ENCODE measurements at regions not wholly inside any gene's neighbourhood (a gene's known extent, or its start where the extent isn't known, plus 50 kb on each side); places are given as distances from the start of the nearest gene placed in this dataset.

DNA sequence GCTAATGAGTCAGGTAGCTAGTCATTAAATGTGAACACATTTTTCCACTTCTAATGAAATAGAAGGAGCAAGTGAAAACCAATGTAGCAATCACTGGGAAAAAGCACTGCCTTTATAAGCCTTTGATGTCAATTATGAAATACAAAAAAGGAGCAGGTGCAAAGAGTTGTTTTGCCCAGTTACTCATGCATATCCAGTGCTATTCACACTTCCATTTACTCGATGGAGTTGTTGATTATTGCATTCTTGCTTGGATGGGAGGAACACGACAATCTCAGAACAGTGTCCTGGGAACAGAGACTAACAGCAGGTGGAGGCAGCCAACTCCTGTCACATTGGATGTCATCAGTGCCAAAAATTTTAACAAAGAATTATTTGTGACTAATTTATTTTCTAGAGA is 372.5 kb downstream of the CBLN2 start:
- Histone ChIP-seq H3K36me3 (no peaks in the 10 kb centered on the region), H3K27ac (no peak overlapping the region), H3K4me3 (no peak overlapping the region), H3K9me3 (no peaks in the 10 kb centered on the region), H3K4me1 (no peaks in the 10 kb centered on the region), H3K27me3 (no peaks in the 10 kb centered on the region)
- DNase-seq: no peak
- no peak for TF ChIP-seq POLR2A (IDR thresholded peaks at IDR 0.05)
- TF ChIP-seq, protein P1, sequence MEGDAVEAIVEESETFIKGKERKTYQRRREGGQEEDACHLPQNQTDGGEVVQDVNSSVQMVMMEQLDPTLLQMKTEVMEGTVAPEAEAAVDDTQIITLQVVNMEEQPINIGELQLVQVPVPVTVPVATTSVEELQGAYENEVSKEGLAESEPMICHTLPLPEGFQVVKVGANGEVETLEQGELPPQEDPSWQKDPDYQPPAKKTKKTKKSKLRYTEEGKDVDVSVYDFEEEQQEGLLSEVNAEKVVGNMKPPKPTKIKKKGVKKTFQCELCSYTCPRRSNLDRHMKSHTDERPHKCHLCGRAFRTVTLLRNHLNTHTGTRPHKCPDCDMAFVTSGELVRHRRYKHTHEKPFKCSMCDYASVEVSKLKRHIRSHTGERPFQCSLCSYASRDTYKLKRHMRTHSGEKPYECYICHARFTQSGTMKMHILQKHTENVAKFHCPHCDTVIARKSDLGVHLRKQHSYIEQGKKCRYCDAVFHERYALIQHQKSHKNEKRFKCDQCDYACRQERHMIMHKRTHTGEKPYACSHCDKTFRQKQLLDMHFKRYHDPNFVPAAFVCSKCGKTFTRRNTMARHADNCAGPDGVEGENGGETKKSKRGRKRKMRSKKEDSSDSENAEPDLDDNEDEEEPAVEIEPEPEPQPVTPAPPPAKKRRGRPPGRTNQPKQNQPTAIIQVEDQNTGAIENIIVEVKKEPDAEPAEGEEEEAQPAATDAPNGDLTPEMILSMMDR (IDR thresholded peaks at IDR 0.05): no peak
- intact Hi-C loops (cut with DNase I; ENCODE audit: low total_unique reads): no loop called here

DNA sequence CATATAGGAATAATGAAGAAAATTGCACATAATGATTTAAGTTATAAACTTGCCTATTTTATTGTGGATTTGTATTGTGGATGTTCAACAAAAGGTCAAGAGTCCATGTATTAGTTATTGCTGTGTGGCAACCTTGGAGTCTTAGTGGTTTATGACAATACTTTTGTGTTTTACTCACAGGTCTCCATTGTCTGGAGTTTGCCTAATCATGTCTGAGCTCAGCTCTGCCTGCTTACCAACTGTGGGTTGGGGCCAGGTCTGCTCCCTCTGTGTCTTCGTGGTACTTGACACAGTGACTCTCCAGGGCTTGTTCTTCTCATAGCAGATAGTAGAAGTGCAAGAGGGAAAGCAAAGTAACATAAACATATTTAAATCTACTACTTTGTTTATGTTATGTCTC is 382.5 kb downstream of the CBLN2 start:
- no peak for DNase-seq

DNA sequence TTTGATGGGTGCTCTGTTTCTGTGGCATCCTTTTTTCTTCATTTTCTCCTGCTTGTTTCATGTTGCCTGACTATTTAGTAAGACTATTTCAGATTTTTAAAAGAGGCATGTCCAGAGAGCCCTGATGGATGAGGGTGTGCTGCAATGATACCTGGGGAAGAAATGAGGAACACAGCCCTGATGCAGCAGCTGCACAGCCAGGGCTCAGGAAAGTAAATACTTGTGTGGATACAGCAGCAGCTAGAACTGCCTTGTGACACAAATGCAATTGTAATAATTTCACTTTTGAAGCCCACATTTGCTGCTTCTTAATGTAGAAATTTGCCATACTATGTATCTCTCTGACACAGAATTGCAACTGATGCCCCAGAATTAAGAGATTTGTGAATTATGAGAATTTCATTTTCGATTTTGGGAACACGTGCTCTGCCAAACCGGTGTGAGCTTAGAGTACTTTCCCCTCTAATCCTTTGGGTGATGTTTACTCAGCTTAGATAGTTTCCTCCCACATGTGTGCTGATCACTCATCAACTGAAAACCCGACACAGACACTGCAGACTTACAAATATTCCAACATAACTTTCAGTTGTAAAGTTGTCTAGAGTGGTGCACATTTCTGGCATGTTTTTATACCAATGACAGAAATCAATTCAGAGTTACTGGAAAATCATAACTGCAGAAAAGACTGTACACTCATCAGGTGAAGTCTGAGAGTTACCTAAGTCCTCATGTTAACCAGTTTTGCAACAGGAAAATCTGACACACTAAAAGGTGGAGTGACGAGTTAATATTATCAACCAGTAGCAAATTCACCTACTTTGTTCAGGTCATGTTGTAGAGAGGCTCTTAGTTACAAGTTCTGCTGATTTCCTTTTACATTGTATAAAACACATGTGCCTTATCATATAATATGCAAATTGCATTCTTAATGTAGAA is 383.4 kb downstream of the CBLN2 start:
- no peak overlapping the region for H3K4me3 ChIP-seq

More for the DNA sequence above, 382.5 kb downstream of the CBLN2 start:
- H3K27ac ChIP-seq: no peak overlapping the region
- no peak overlapping the region for H3K4me3 ChIP-seq
- no peaks in the 10 kb centered on the region for H3K27me3 ChIP-seq
- no peaks in the 10 kb centered on the region for H3K9me3 ChIP-seq
- intact Hi-C loops (cut with DNase I; ENCODE audit: low total_unique reads): no loop called here
- no peaks in the 10 kb centered on the region for H3K4me1 ChIP-seq
- no peak for TF ChIP-seq POLR2A (IDR thresholded peaks at IDR 0.05)
- TF ChIP-seq, protein P1 (IDR thresholded peaks at IDR 0.05): no peak
- no peaks in the 10 kb centered on the region for H3K36me3 ChIP-seq

DNA sequence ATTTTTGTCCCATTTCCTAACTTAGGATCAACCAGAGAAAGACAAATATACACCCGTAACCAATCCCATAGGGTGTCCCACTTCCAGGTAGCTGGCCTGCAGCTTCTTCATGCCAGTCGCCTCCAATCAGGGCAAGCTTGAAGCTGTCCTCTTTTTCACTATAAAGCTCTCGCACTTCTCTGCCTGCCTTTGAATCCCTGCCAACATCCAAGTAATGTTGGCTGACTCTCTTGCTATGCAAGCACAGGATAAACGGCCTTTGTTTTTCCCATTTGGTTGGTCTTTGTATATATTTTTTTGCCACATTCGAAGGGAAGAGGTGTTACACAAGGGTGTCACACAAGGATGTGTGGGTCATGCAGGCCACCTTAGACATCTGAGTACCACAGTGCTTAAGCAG is 388.8 kb downstream of the CBLN2 start:
- H3K27ac ChIP-seq: no peak overlapping the region
- no peaks in the 10 kb centered on the region for H3K9me3 ChIP-seq
- no peak overlapping the region for H3K4me3 ChIP-seq
- TF ChIP-seq, protein P1 (IDR thresholded peaks at IDR 0.05): no peak
- TF ChIP-seq POLR2A (IDR thresholded peaks at IDR 0.05): no peak
- no peaks in the 10 kb centered on the region for H3K4me1 ChIP-seq
- H3K36me3 ChIP-seq: no peaks in the 10 kb centered on the region
- H3K27me3 ChIP-seq: no peaks in the 10 kb centered on the region
- DNase-seq: no peak
- intact Hi-C loops (cut with DNase I; ENCODE audit: low total_unique reads): no loop called here

More for the DNA sequence above, 383.4 kb downstream of the CBLN2 start:
- intact Hi-C loops (cut with DNase I; ENCODE audit: low total_unique reads): no loop called here
- no peaks in the 10 kb centered on the region for H3K36me3 ChIP-seq
- no peak overlapping the region for H3K27ac ChIP-seq
- TF ChIP-seq, protein P1 (IDR thresholded peaks at IDR 0.05): no peak
- no peak for TF ChIP-seq POLR2A (IDR thresholded peaks at IDR 0.05)
- H3K9me3 ChIP-seq: no peaks in the 10 kb centered on the region
- no peaks in the 10 kb centered on the region for H3K4me1 ChIP-seq
- no peak for DNase-seq
- no peaks in the 10 kb centered on the region for H3K27me3 ChIP-seq

DNA sequence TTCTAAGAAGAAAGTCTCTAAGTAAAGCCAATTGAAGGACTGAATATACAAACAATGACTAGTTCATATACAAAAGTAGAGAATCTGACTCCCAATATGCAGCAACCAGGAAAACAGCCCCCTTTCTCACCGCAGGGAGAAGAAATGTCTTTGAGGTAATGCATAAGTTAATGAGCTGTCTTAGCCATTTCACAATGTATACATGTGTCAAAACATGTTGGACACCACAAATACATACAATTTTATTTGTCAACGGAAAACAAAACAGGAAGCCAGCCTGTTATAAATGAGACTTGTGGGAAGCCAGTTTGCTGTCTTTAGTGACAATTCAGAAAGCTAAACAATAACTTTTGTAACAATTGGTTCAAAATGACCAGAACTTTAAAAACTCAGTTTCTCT is 389.2 kb downstream of the CBLN2 start:
- Histone ChIP-seq H3K36me3 (no peaks in the 10 kb centered on the region), H3K27ac (no peak overlapping the region), H3K27me3 (no peaks in the 10 kb centered on the region), H3K4me3 (no peak overlapping the region), H3K4me1 (no peaks in the 10 kb centered on the region), H3K9me3 (no peaks in the 10 kb centered on the region)
- TF ChIP-seq POLR2A (IDR thresholded peaks at IDR 0.05): no peak
- TF ChIP-seq, protein P1 (IDR thresholded peaks at IDR 0.05): no peak
- DNase-seq: no peak
- intact Hi-C loops (cut with DNase I; ENCODE audit: low total_unique reads): no loop called here

Data from uterus (tissue), 3 donors.